Fibroblast of lung (primary cell): ENCODE measurements at regions not wholly inside any gene's neighbourhood (a gene's known extent, or its start where the extent isn't known, plus 50 kb on each side); places are given as distances from the start of the nearest gene placed in this dataset.

Experiments used
- DNase-seq, 2 donors: peaks; one replicate each; pipeline versions ENCODE4 v3.0.0 to v3.0.0-alpha.2; 2010; ENCODE audit warnings: low read depth in 2 of 2
- H2AFZ ChIP-seq: 2 replicates; pipeline ENCODE4 v1.5.1; 2012; ENCODE audit warnings: low read length, control low read depth, inconsistent platforms
- H3K27ac ChIP-seq: 2 replicates; pipeline ENCODE4 v1.5.1; 2011; ENCODE audit warnings: low read length, control low read depth; ENCODE audit not compliant: insufficient read depth
- H3K27me3 ChIP-seq: 2 replicates; pipeline ENCODE4 v1.5.1; 2011; ENCODE audit warnings: mild to moderate bottlenecking, low read length; ENCODE audit not compliant: control insufficient read depth, insufficient read depth
- H3K36me3 ChIP-seq: 2 replicates; pipeline ENCODE4 v1.5.1; 2011; ENCODE audit warnings: low read length; ENCODE audit not compliant: control insufficient read depth, insufficient read depth
- H3K4me1 ChIP-seq: 2 replicates; pipeline ENCODE4 v1.5.1; 2011; ENCODE audit warnings: low read length; ENCODE audit not compliant: control insufficient read depth, insufficient read depth; ENCODE audit errors: extremely low read depth
- H3K4me2 ChIP-seq: 2 replicates; pipeline ENCODE4 v1.5.1; 2011; ENCODE audit warnings: low read length, control low read depth; ENCODE audit not compliant: insufficient read depth; ENCODE audit errors: extremely low read depth
- H3K4me3 ChIP-seq, 4 experiments: fragments of 200-600 bp in 1 of 4; sonication (generic) in 1 of 4; replicated peaks in 1 of 4; 2 replicates each; pipeline ENCODE4 v1.5.1; 2011 to 2016; ENCODE audit warnings: low read length in 4 of 4, low read depth in 3 of 4, mild to moderate bottlenecking in 3 of 4, control low read depth in 2 of 4, inconsistent platforms in 1 of 4, mixed read lengths in 1 of 4; ENCODE audit not compliant: insufficient read depth in 1 of 4; ENCODE audit errors: control extremely low read depth in 1 of 4
- H3K79me2 ChIP-seq: 2 replicates; pipeline ENCODE4 v1.5.1; 2012; ENCODE audit warnings: mild to moderate bottlenecking, low read length, inconsistent platforms; ENCODE audit not compliant: control insufficient read depth, insufficient read depth
- H3K9ac ChIP-seq: 2 replicates; pipeline ENCODE4 v1.5.1; 2011; ENCODE audit warnings: mild to moderate bottlenecking, low read length, control low read depth; ENCODE audit not compliant: insufficient read depth
- H3K9me3 ChIP-seq: 2 replicates; pipeline ENCODE4 v1.5.1; 2012; ENCODE audit warnings: low read depth, low read length; ENCODE audit not compliant: control insufficient read depth, insufficient read depth
- H4K20me1 ChIP-seq: 2 replicates; pipeline ENCODE4 v1.5.1; 2011; ENCODE audit warnings: low read length; ENCODE audit not compliant: control insufficient read depth, insufficient read depth; ENCODE audit errors: extremely low read depth
- CTCF ChIP-seq, 2 donors: IDR thresholded peaks in 1 of 2; conservative IDR thresholded peaks in 1 of 2; 1 replicate in 1 of 2; 2 replicates in 1 of 2; pipeline ENCODE4 v1.5.1; 2011 to 2012; ENCODE audit warnings: low read length in 2 of 2, control low read depth in 1 of 2, inconsistent platforms in 1 of 2, low read depth in 1 of 2, mild to moderate bottlenecking in 1 of 2
- EZH2 ChIP-seq: IDR thresholded peaks from 2 replicates; pipeline ENCODE4 v1.5.1; 2012; ENCODE audit warnings: low read length, control low read depth, mild to moderate bottlenecking; ENCODE audit errors: missing control alignments

GRCh38 chr11:98143661-98144060 lies 877.1 kb upstream of the CNTN5 start:
- Histone ChIP-seq H3K27me3 (no peaks in the 10 kb centered on the region), H4K20me1 (no peaks in the 10 kb centered on the region), H3K9ac (no peak overlapping the region), H3K79me2 (no peaks in the 10 kb centered on the region), H3K9me3 (no peaks in the 10 kb centered on the region), H3K4me2 (no peak overlapping the region), H3K4me3 (no peak overlapping the region), H2AFZ (no peak overlapping the region), H3K36me3 (no peaks in the 10 kb centered on the region), H3K27ac (no peak overlapping the region), H3K4me1 (no peaks in the 10 kb centered on the region)
- TF ChIP-seq EZH2: no peak
- TF ChIP-seq CTCF (conservative IDR thresholded peaks at IDR 0.05 in 1 of 2, IDR thresholded peaks at IDR 0.05 in 1 of 2; ENCODE audit: low read depth in 1 of 2, low read length in 2 of 2): no peak
- DNase-seq: no peak

- no peaks in the 10 kb centered on the region for H3K4me1 ChIP-seq
- no peak overlapping the region for H3K4me2 ChIP-seq
- TF ChIP-seq CTCF (conservative IDR thresholded peaks at IDR 0.05 in 1 of 2, IDR thresholded peaks at IDR 0.05 in 1 of 2; ENCODE audit: low read depth in 1 of 2, low read length in 2 of 2) (no peak), EZH2 (no peak)
- H3K79me2 ChIP-seq: no peaks in the 10 kb centered on the region
- no peaks in the 10 kb centered on the region for H3K36me3 ChIP-seq
- H3K9ac ChIP-seq: no peak overlapping the region
- H3K27ac ChIP-seq: no peak overlapping the region
- no peak for DNase-seq
- H3K27me3 ChIP-seq: no peaks in the 10 kb centered on the region
- H4K20me1 ChIP-seq: no peaks in the 10 kb centered on the region
- H3K4me3 ChIP-seq: no peak overlapping the region
- H3K9me3 ChIP-seq: no peaks in the 10 kb centered on the region
- no peak overlapping the region for H2AFZ ChIP-seq
Observed at GRCh38 chr11:98153752-98154151, 867.0 kb upstream of the CNTN5 start.

- H4K20me1 ChIP-seq: no peaks in the 10 kb centered on the region
- H3K9ac ChIP-seq: no peak overlapping the region
- H3K79me2 ChIP-seq: no peaks in the 10 kb centered on the region
- H3K4me3 ChIP-seq: no peak overlapping the region
- H3K9me3 ChIP-seq: no peaks in the 10 kb centered on the region
- no peak overlapping the region for H3K27ac ChIP-seq
- TF ChIP-seq EZH2 (no peak), CTCF (conservative IDR thresholded peaks at IDR 0.05 in 1 of 2, IDR thresholded peaks at IDR 0.05 in 1 of 2; ENCODE audit: low read depth in 1 of 2, low read length in 2 of 2) (no peak)
- no peaks in the 10 kb centered on the region for H3K27me3 ChIP-seq
- no peaks in the 10 kb centered on the region for H3K36me3 ChIP-seq
- no peak overlapping the region for H2AFZ ChIP-seq
- DNase-seq: no peak
- no peak overlapping the region for H3K4me2 ChIP-seq
- no peaks in the 10 kb centered on the region for H3K4me1 ChIP-seq
Observed at GRCh38 chr11:98155696-98156095, 865.1 kb upstream of the CNTN5 start.
